CD4-positive, alpha-beta T cell treated with Interleukin-12 subunit alpha and Interleukin-12 subunit beta, for 1 hour (primary cell): ENCODE measurements at regions not wholly inside any gene's neighbourhood (a gene's known extent, or its start where the extent isn't known, plus 50 kb on each side); places are given as distances from the start of the nearest gene placed in this dataset.
"Not testable (repeated sequence)": the region's sequence is repeated elsewhere in the genome, so short reads cannot be mapped to it uniquely, and the experiment has no call there.

ENCODE experiments used
- DNase-seq: peaks from one replicate; pipeline ENCODE4 v3.0.0-alpha.2; 2020

DNA sequence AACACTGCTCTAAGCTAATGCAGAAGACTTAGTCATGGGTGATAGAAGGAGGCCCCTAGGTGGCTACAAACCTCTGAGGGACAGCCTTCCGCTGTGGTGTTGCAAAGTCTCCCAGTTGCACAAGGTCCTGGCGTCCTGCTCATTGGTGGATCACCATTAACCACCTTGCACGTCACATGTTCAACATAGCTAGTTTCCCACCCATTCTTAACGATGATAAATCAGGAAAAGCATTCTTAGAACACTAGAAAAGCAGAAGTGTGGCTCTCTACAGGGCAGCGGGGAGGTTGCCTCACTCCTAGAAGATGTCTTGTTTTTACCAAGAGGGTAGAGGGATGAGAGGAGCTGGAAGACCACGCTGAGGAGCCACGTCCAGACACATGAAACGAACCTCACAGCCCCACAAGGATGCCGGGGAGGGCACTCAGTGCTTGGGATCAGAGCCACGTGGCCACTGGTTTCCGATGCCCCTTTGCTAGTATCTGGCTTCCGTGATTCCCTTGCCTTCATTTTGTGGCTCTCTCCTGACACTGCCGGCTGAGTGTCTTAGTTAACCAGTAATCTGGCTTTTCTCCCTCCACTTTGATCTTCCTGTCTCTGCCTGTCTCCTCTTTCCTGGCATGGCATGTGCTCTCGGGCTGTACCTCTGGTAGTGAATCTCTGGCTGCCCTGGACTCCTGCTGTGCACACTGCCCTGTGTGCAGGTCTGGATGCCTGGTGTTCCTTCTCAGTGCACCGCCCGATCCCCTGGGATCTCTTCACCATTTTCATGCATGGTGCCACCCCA lies 91.4 kb upstream of the NEDD9 start:
- DNase-seq: peak; percentile 40

DNA sequence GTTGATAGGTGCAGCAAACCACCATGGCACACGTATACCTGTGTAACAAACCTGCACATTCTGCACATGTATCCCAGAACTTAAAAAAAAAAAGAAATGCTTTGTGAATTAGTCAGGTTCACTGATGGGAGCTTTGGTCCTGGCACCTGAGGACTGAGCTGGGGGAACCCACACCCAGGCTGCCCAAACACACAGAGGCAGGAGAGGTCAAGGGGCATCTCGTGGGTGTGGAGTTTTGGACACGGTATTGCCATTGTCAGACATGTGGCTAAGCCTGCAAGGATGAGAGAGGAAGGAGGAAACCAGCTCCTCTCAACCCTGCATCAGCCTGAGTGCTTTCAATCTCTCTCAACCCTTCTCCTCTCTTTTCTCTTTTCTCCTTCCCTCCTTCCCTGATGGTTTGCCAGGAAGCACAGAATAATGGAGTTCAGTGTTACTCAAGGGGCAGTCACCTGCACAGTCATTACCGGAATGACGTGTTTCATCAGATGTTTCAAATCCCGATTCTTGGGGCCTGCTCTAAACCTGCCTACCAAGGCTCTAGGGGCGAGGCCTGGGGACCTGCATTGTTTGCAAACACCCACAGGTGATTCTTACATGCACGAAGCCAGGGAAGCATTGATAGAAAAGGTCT lies 89.9 kb upstream of the NEDD9 start:
- no peak for DNase-seq

DNA sequence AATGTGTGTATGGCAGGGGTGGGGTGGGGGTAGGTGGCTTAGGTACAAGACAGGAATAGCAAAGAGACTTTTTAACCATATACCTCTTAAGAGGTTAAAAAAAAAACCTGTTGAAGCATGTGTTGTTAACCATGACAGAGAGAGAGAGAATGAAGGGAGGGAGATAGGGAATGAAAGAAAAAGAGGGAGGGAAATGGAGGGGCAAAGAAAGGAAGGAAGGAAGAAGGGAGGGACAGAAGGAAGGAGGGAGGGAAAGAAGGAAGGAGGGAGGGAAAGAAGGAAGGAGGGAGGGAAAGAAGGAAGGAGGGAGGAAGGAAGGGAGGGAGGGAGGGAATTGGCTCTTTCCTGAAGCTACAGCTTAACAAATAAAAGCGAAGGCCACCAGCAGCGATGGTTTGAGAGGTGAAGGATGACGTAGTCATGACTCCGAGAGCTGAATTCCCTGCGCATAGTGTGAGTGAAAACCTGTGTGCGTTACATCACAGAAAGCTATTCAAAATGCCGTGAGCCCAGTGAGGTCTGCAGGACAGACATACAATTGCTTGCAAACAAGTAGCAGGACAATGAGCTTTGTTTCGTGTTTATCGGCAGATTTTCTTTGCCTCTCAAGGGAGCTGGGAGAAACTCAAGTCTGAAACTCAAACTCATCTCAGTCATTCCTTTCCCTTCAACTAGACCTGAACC lies 88.6 kb upstream of the NEDD9 start:
- no peak for DNase-seq

DNA sequence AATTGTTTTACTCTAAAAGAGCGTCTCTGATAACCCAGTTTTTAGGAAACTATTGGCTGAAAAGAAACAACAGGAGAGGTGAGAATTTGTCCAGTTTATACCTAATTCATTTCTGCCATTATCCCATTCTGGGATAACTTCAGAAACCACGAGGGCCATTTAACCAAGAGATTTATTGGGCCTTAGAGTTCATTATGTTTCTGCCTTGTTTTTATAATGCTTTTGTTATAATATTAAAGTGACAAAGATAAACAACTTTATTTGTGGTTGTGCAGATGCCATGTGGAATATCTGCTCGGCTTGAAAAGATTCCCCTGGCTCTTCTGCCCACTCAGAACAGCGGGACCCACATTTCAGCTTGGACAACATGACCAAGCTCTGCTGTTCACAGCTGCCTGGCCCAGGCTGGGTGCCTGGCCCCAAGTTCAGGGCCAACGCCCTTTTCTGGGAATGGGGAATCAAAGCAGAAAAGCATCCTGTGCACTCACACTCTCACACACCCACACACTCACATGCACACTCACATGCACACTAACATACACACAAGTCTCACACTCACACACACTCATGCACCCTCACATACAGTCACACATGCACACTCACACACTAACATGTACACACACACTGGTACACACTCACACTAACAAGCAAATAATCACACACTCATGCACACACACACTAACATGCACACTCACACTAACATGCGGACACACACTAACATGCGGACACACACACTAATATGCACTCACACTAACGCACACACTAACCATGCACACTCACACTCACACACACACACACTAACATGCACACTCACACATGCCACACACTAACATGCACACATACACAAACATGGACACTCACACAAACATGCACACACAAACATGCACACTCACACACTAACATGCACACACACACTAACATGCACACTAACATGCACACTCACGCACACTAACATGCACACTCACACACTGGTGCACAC lies 86.7 kb upstream of the NEDD9 start:
- DNase-seq: no peak

DNA sequence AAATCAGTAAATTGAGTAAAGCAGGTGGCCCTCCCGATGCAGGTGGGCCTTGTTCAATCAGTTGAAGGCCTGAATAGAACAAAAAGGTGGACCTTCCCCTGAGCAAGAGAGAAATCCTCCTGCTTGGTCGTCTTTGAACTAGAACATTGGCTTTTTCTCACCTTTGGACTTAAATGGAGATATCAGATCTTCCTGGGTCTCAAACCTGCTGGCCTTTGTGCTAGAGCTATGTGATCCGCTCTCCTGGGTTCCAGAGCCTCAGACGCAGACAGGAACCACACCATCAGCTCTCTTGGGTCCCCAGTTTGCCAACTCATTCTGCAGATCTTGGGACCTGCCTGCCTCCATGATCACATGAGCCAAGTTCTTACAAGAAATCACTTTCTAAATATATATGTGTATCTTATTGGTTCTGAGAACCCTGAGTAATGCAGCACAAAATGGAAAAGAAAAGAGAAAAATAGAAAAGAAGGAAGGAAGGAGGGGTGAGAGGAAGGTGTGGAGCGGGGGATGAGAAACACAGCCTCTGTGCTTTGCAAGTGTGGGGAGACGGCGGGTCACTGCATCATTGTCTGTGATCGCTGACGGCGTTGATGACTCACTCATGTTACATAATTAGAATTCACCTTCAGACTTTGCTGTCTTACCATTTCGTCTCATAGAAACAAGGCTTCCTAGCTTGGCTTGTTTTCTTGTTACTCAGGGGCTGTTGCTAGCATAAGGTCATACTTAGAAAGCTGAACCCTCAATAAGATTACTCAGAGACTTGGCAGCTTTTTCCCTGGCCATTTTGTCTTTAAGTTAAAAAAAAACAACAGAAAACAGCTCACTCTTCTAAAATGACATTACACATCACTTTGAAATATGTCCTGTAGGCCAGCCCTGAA lies 85.7 kb upstream of the NEDD9 start:
- peak; percentile 78 for DNase-seq

DNA sequence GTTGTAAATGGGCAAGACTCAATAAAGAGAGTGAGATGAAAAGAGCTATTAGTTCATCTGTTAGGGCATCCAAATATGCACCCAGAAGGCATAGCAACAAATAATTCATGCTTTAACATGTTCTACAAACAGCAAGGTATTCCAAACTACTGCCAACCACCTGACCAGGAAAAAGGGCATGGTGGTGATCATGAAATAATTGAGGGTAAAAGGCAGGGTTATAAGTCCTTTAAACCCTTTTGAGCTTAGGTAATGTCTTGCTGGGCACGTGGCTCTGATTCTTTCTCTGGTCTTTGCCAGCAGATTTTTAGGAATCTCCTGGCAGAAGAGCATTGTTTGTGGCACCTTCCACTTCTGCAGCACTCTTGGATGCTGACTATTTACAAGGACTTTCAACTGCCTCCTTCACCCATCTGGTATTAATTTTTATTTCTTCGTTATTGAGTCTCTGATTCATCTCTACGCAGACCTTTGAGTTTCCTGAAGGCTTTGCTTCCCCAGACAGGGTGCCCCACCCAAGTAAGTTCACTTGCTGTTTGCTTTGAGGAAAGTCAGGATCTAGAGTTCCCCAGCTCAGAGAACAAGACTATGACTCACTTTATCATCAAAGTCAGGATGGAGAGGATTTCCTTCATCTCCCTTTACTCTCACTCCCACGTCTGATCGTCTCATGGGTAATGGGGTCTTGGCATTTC lies 83.4 kb upstream of the NEDD9 start:
- no peak for DNase-seq

DNA sequence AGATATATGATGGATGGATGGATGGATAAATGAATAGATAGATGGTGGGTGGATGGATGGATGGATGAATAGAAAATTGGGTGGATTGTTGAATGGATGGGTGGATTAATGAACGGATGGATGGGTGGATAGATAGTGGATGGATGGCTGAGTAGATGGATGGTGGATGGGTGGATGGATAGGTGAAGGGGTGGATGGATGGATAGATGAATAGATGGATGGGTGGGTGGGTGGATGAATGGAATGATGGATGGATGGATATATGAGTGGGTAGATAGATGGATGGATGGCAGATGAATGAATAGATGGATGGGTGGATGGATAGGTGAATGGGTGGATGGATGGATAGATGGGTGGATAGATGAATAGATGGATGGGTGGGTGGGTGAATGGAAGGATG lies 80.7 kb upstream of the NEDD9 start:
- no peak for DNase-seq

DNA sequence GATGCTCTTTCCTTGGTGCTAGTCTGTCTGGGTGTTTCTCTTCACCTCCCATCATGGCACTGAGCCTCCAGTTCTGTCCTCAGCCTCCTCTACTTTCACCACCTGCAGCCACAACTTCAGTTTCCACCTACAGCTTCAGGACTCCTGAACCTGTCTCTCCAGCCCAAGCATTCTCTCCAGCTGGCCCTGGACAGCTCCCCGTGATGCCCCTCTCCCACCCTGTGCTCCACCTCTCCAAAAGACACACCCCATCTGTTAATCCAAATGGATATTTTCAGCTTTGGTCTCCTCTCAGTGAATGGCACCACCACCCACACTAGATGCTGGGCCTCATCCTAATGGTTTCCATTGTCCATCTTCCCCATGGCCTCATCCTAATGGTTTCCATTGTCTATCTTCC lies 79.5 kb upstream of the NEDD9 start:
- no peak for DNase-seq

DNA sequence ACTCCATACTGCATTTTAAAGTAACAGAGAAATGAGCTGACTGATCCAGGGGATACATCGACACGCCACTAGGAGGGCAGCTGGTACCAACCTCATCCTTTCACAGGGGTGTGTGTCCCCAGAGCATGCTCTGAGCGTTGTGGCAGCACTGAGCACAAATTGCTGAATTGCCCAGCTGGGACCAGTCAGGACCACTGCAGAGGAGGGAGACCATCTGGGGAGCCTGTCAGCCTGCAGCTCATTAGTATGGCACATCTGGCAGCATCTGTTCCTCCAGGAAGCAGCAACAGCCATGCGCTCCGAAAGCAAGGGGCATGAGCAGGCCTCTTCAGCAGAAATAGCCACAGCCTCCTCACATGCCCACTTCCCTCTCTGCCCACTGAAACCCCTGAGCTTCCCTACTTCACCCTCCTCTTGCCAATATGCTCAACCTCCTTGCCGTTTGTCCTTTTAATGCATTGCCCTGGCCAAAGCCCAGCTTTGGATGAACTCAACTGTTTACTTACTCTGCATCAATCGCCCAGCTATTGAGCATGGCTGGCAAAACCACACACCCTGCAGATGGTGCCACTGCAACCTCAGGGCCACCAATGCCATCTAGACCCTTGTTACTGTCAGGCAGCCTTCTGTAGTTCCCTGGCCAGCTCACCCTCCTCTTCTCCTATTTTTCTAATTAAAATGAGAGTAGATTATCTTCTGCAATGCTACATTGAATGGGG lies 77.6 kb upstream of the NEDD9 start:
- DNase-seq: no peak

DNA sequence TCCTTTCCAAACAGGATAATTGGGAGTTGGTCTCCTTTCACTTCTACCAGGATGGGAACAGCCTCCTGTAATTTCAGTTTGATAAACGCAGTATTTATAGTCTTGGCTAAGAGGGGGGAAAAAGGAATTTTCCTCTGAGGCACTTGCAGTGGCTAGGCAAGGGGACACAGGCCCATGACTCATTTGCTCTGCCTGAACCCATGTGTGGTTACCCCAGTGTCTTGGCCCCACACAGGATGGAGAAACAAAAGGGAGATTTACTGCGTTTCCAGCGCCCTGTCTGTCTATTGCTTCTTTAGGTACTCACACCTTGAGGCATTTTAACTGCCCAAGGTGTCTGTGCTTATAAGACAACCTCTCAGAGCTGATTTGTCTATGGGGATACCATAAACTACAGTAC lies 74.8 kb upstream of the NEDD9 start:
- DNase-seq: no peak

DNA sequence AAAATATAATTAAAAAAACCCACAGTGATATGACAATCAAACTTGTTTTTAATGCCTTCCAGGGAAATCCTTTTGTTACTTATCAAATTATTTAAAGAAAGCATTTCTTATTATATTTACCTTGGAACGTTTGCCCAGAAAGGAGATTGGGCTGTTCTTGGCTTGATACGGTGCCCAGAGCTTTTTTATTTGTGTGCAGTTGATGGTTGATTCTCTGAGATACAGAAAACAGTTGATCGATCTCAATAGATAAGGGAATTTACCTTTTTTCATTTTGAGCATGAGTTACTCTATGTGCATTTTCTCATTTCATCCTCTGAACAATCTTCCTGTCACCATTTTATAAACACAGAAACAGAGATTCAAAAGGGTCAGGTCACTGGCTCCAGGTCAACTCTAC lies 72.5 kb upstream of the NEDD9 start:
- no peak for DNase-seq

DNA sequence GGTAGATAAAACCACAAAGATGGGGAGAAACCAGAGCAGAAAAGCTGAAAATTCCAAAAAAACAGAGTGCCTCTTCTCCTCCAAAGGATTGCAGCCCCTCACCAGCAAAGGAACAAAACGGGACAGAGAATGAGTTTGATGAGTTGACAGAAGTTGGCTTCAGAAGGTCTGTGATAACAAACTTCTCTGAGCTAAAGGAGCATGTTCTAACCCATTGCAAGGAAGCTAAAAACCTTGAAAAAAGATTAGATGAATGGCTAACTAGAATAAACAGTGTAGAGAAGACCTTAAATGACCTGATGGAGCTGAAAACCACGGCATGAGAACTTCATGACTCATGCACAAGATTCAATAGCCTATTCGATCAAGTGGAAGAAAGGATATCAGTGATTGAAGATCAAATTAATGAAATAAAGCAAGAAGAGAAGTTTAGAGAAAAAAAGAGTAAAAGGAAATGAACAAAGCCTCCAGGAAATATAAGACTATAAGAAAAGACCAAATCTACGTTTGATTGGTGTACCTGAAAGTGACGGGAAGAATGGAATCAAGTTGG lies 67.5 kb upstream of the NEDD9 start:
- DNase-seq: not testable (repeated sequence)

DNA sequence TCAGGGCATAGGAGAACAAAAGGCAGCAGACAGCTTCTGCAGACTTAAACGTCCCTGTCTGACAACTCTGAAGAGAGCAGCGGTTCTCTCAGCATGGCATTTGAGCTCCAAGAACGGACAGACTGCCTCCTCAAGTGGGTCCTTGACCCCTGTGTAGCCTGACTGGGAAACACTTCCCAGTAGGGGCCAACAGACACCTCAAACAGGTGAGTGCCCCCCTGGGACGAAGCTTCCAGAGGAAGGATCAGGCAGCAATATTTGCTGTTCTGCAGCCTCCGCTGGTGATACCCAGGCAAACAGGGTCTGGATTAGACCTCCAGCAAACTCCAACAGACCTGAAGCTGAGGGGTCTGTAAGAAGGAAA lies 66.9 kb upstream of the NEDD9 start:
- not testable (repeated sequence) for DNase-seq

DNA sequence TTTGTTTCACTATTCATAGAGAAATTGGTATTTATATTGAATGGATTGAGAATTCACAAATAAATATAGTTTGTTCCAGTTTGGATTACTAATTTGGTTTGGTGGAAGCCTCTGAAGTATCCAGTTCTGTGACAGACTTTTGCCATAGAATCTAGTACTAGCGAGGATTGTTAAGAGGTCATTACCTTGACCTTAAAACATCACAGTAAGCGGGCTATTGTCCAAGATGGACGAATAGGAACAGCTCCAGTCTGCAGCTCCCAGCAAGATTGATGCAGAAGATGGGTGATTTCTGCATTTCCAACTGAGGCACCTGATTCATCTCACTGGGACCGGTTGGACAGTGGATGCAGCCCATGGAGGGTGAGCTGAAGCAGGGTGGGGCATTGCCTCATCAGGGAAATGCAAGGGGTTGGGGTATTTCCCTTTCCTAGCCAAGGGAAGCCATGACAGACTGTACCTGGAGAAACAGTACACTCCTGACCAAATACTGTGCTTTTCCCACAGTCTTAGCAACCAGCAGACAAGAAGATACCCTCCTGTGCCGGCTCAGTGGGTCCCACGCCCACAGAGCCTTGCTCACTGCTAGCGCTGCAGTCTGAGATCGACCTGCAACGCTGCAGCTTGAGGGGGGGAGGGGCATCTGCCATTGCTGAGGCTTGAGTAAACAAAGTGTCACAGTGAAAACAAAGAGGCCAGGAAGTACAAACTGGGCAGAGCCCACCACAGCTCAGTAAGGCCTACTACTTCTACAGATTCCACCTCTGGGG lies 66.4 kb upstream of the NEDD9 start:
- DNase-seq: no peak

DNA sequence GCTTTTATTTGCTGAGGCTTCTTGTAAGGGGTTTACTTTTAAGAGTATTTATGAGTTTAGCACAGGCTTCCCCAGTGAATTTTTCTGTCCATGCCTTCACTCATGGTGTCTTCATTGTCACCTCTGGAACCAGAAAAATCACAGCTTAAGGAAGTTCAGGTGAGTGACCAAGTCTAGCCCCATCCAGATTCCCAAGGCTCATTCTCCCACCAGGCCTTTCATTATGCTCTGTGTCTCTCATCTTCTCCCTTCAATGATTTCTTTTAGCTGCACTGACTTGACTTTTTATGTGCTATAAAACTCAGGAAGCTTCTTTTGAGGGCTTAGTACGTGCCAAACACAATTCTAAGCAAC lies 64.9 kb upstream of the NEDD9 start:
- DNase-seq: no peak

DNA sequence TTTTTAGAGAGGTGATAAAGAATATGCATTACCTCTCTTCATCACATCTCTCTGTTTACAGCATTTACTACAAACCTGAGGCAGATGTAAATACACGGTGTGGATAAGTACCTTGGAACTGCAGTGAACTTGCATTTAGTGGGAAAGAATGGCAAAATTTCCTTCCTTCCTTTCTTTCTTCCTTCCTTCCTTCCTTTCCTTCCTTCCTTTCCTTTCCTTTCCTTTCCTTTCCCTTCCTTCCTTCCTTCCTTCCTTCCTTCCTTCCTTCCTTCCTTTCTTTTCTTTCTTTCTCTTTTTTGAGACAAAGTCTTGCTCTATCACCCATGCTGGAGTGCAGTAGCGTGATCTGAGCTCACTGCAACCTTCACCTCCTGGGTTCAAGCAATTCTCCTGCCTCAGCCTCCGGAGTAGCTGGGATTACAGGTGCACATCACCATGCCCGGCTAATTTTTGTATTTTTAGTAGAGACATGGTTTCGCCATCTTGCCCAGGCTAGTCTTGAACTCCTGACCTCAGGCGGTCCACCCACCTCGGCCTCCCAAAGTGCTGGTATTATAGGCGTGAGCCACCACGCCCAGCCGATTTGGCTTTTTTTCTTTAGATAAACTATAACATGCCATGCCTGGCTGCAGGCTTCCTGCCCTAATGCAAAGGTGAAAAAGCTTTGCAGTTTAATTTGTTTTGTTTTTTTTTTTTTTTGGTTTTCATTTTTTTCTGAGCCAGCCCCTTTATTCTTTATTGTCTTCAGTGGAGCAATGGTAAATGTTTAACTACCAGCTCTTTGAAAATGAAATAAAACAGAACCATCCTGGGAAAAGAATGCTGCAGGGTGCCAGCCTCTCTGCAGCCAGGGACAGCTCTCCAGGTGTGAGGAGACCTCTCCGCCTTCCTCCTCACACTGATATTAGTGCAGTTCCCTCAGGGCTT lies 64.2 kb upstream of the NEDD9 start:
- DNase-seq: no peak

DNA sequence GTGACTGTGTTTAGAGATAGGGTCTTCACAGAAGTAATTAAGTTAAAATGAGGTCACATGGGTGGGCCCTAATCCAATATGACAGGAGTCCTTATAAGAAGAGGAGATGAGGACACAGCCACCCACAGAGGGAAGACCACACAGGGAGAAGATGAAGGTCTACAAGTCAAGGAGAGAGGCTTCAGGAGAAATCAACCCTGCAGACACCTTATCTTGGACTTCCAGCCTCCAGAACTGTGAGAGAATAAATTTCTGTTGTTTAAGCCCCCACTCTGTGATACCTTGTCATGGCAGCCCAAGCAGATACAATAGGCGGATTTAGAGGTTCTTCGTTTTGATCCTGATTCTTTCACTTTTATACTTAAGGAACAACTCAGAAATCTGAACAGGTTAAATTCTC lies 63.5 kb upstream of the NEDD9 start:
- DNase-seq: no peak

DNA sequence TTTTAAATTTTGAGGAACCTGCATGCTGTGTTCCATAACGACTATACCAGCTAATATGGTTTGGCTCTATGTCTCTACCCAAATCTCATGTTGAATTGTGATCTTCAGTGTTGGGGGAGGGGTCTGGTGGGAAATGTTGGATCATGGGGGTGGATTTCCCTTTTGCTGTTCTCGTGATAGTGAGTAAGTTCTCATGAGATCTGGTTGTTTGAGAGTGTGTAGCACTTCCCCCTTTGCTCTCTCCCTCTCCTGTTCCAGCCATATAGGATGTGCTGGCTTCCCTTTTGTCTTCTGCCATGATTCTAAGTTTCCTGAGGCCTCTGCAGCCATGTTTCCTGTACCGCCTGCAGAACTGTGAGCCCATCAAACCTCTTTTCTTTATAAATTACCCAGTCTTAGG lies 61.8 kb upstream of the NEDD9 start:
- no peak for DNase-seq
